Lung (tissue), 11 donors: ENCODE measurements at regions not wholly inside any gene's neighbourhood (a gene's known extent, or its start where the extent isn't known, plus 50 kb on each side); places are given as distances from the start of the nearest gene placed in this dataset.

Experiments used
- ATAC-seq: fragments of 200-7000 bp; cut with Tn5 transposase; one replicate; pipeline ENCODE4 v1.9.1; 2020; ENCODE audit warnings: moderate number of reproducible peaks; ENCODE audit not compliant: insufficient read depth, low FRiP score
- DNase-seq, 3 donors: peaks; one replicate each; pipeline ENCODE4 v3.0.0-alpha.2; 2013 to 2017
- H3K27ac ChIP-seq, 2 donors: one replicate each; pipeline ENCODE4 v1.5.1; 2013; ENCODE audit warnings: mild to moderate bottlenecking in 2 of 2, moderate library complexity in 2 of 2, control low read depth in 1 of 2, inconsistent platforms in 1 of 2, low read depth in 1 of 2, low read length in 1 of 2
- H3K27me3 ChIP-seq, 3 donors: one replicate each; pipeline ENCODE4 v1.5.1; 2013; ENCODE audit warnings: low read length in 2 of 3; ENCODE audit not compliant: control insufficient read depth in 3 of 3, insufficient read depth in 3 of 3
- H3K36me3 ChIP-seq, 4 donors: one replicate each; pipeline ENCODE4 v1.5.1; 2013; ENCODE audit warnings: low read length in 4 of 4, mild to moderate bottlenecking in 1 of 4, moderate library complexity in 1 of 4; ENCODE audit not compliant: control insufficient read depth in 4 of 4, insufficient read depth in 4 of 4
- H3K4me1 ChIP-seq, 5 donors: one replicate each; pipeline ENCODE4 v1.5.1; 2013; ENCODE audit warnings: low read length in 5 of 5, mild to moderate bottlenecking in 2 of 5, moderate library complexity in 1 of 5; ENCODE audit not compliant: control insufficient read depth in 5 of 5, insufficient read depth in 5 of 5
- H3K4me3 ChIP-seq: one replicate; pipeline ENCODE4 v1.5.1; 2013; ENCODE audit warnings: mild to moderate bottlenecking, control low read depth, moderate library complexity
- H3K9ac ChIP-seq, 2 donors: one replicate each; pipeline ENCODE4 v1.5.1; 2013; ENCODE audit warnings: low read length in 2 of 2, control low read depth in 1 of 2; ENCODE audit not compliant: insufficient read depth in 1 of 2
- H3K9me3 ChIP-seq, 4 donors: one replicate each; pipeline ENCODE4 v1.5.1; 2013; ENCODE audit warnings: low read length in 3 of 4, mild to moderate bottlenecking in 1 of 4, moderate library complexity in 1 of 4; ENCODE audit not compliant: control insufficient read depth in 4 of 4, insufficient read depth in 3 of 4
- WGBS, 2 donors: extraction: QIAGEN DNeasy Blood & Tissue Kit; methylation state at CpG; one replicate each; pipeline ENCODE4 v1.1.7; 2013; 5-methylcytosine and 5-hydroxymethylcytosine counted together
- TF ChIP-seq, protein P1 (sequence below): IDR thresholded peaks from 2 replicates; pipeline ENCODE4 v1.5.1; 2012; ENCODE audit warnings: mild to moderate bottlenecking; ENCODE audit errors: control extremely low read depth, extremely low read depth
- donor health status: control.
- donor health status: control.
- donor health status: Bipolar disorder and iron deficiency.
- donor health status: healthy.
- donor health status: DM: yes; HTN: yes; CAD: no.

DNA sequence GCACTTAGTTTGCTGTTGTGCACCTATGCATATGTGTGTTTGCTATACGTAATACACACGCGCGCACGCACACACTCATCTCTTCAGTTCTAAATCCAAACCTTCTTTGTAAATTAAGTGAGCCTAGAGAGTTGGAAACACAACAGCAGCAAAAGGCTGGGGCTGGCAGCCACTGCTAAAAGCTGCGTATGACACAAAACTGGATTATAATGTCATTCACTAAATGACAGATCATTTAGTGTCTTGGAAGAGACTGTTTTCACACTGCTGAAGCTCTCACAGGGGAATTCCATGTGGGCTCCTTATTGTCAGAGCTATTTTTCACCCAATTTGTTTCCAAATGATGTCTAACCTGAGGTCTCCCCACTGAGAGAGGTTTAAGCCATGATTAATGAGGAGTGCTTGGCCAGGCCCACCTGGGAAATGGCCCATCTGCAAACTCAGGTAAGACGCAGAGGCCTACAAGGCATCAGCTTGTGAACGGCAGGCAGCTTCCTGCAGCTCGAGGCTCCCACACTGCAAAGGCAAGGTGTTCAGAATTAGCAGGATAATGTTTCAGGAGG, 94.2 kb downstream of the OLIG3 start:
- no peaks in the 10 kb centered on the region for H3K9me3 ChIP-seq
- H3K9ac ChIP-seq = no peak overlapping the region
- WGBS, 2 donors = 84 to 86% methylated on average over 9 of the region's 9 CpGs
- H3K36me3 ChIP-seq = no peaks in the 10 kb centered on the region
- H3K4me3 ChIP-seq = no peak overlapping the region
- H3K27ac ChIP-seq = no peak overlapping the region
- DNase-seq (no peak), ATAC-seq (no peak)
- no peaks in the 10 kb centered on the region for H3K27me3 ChIP-seq
- TF ChIP-seq, protein P1, sequence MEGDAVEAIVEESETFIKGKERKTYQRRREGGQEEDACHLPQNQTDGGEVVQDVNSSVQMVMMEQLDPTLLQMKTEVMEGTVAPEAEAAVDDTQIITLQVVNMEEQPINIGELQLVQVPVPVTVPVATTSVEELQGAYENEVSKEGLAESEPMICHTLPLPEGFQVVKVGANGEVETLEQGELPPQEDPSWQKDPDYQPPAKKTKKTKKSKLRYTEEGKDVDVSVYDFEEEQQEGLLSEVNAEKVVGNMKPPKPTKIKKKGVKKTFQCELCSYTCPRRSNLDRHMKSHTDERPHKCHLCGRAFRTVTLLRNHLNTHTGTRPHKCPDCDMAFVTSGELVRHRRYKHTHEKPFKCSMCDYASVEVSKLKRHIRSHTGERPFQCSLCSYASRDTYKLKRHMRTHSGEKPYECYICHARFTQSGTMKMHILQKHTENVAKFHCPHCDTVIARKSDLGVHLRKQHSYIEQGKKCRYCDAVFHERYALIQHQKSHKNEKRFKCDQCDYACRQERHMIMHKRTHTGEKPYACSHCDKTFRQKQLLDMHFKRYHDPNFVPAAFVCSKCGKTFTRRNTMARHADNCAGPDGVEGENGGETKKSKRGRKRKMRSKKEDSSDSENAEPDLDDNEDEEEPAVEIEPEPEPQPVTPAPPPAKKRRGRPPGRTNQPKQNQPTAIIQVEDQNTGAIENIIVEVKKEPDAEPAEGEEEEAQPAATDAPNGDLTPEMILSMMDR = no peak
- H3K4me1 ChIP-seq = no peaks in the 10 kb centered on the region

DNA sequence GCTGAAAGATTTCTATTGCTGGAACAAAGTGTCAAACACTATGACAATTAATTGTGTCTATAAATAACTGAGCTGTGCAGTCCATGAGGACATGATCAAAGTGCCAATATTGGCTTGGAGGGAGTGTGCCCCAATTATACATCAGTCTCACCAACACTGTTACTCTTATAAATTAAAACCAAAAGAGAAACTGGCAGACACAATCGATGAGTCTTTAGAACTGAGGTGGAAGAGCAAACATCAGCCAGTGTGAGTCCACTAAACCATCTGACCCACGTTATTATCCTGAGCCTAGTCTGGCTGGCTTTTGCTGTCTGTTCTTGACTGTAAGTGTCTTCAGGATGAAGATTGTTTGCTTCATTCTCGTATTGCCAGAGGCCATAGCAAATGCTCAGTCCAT, 98.9 kb downstream of the OLIG3 start:
- DNase-seq (no peak), ATAC-seq (no peak)
- H3K4me3 ChIP-seq = no peak overlapping the region
- TF ChIP-seq, protein P1 = no peak
- WGBS, 2 donors = 89 to 90% methylated on average over 3 of the region's 3 CpGs
- no peaks in the 10 kb centered on the region for H3K27me3 ChIP-seq
- H3K36me3 ChIP-seq = no peaks in the 10 kb centered on the region
- H3K27ac ChIP-seq = no peak overlapping the region
- no peaks in the 10 kb centered on the region for H3K4me1 ChIP-seq
- H3K9ac ChIP-seq = no peak overlapping the region
- no peaks in the 10 kb centered on the region for H3K9me3 ChIP-seq

DNA sequence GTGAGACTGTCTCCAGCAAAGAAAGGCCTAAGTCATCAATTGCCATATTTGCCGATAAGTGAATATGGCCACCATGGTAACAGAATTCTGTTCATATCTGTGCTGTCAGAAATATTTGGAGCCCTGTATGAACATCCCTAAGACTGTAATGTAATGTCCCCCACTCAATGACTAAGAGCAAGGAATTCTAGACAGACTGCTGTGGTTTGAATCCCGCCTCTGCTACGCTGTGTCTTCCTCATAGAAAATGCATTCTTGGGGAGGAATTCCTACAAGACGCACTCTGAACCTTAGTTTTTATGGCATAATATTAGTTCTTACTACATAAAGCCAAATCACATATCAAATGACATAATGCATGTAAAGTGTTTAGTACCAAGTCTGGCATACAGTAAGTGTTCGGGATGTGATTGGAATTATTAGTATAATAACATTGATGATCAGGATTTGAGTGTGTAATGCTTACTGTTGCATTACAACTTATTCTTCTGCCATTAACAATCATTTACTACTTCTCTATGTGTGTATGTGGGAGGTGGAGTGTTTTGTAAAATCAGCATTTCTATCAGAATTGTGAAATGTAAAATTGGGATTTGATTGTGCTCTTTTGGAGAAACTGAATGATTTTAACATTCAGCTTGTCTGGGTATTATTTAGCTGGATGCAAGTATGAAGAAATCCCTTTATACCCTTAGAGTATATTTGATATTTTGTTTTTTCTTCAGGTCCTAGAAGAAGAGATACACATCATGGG, 103.0 kb downstream of the OLIG3 start:
- H3K27me3 ChIP-seq = no peaks in the 10 kb centered on the region
- DNase-seq (no peak), ATAC-seq (no peak)
- no peak overlapping the region for H3K9ac ChIP-seq
- no peaks in the 10 kb centered on the region for H3K9me3 ChIP-seq
- no peak overlapping the region for H3K27ac ChIP-seq
- H3K4me1 ChIP-seq = no peaks in the 10 kb centered on the region
- no peaks in the 10 kb centered on the region for H3K36me3 ChIP-seq
- TF ChIP-seq, protein P1 = no peak
- H3K4me3 ChIP-seq = no peak overlapping the region
- WGBS, 2 donors = 96 to 98% methylated on average over 5 of the region's 5 CpGs
